Testis (tissue), 2 donors: ENCODE measurements at regions not wholly inside any gene's neighbourhood (a gene's known extent, or its start where the extent isn't known, plus 50 kb on each side); places are given as distances from the start of the nearest gene placed in this dataset.

Experiments used
- DNase-seq: peaks from one replicate; pipeline ENCODE4 v3.0.0-alpha.2; 2019
- H3K27ac ChIP-seq, 2 donors: fragments of 200-600 bp; sonication (generic); one replicate each; pipeline ENCODE4 v1.5.1; 2019
- H3K27me3 ChIP-seq: fragments of 200-600 bp; sonication (generic); one replicate; pipeline ENCODE4 v1.5.1; 2019
- H3K36me3 ChIP-seq: fragments of 200-600 bp; sonication (generic); one replicate; pipeline ENCODE4 v1.5.1; 2017; ENCODE audit warnings: low read depth; ENCODE audit errors: missing control alignments
- H3K4me1 ChIP-seq: fragments of 200-600 bp; sonication (generic); one replicate; pipeline ENCODE4 v1.5.1; 2019
- H3K4me3 ChIP-seq, 2 donors: fragments of 200-600 bp; sonication (generic); one replicate each; pipeline ENCODE4 v1.5.1; 2017 to 2019
- H3K9me3 ChIP-seq: fragments of 200-600 bp; sonication (generic); one replicate; pipeline ENCODE4 v1.5.1; 2017
- CTCF ChIP-seq, 3 experiments: fragments of 450-650 bp in 2 of 3; fragments of 200-600 bp in 1 of 3; sonication (generic) in 1 of 3; IDR thresholded peaks; one replicate each; pipeline ENCODE4 v1.5.1; 2016 to 2019; ENCODE audit warnings: antibody characterized with exemption in 3 of 3, mild to moderate bottlenecking in 2 of 3, moderate library complexity in 1 of 3
- POLR2A ChIP-seq: fragments of 450-650 bp; IDR thresholded peaks from one replicate; pipeline ENCODE4 v1.6.1; 2017; ENCODE audit warnings: antibody characterized with exemption, mild to moderate bottlenecking, moderate library complexity
- WGBS, 2 donors: methylation state at CpG; one replicate each; pipeline ENCODE4 v1.1.5; 2018; 5-methylcytosine and 5-hydroxymethylcytosine counted together
- intact Hi-C: fragments of 100-400 bp; cut with DNase I; formaldehyde crosslinking; loops from one replicate; pipeline ENCODE4 v1.15.1; 2023; ENCODE audit warnings: low total_unique reads

- no peaks in the 10 kb centered on the region for H3K27me3 ChIP-seq
- no peak overlapping the region for H3K27ac ChIP-seq
- no peak for DNase-seq
- intact Hi-C loops, result no loop called here
- no peaks in the 10 kb centered on the region for H3K36me3 ChIP-seq
- no peaks in the 10 kb centered on the region for H3K9me3 ChIP-seq
- no peak overlapping the region for H3K4me3 ChIP-seq
- no peaks in the 10 kb centered on the region for H3K4me1 ChIP-seq
- TF ChIP-seq POLR2A (no peak), CTCF (IDR thresholded peaks at IDR 0.05) (no peak)
These were observed 294.8 kb downstream of the ZEB2 start for GRCh38 chr2:144225076-144225475.

- H3K27me3 ChIP-seq, result no peaks in the 10 kb centered on the region
- intact Hi-C loops, result no loop called here
- no peak overlapping the region for H3K27ac ChIP-seq
- no peak for DNase-seq
- H3K4me1 ChIP-seq, result no peaks in the 10 kb centered on the region
- WGBS, 2 donors, result 88 to 92% methylated on average over 3 of the region's 3 CpGs
- H3K9me3 ChIP-seq, result no peaks in the 10 kb centered on the region
- no peaks in the 10 kb centered on the region for H3K36me3 ChIP-seq
- H3K4me3 ChIP-seq, result no peak overlapping the region
- TF ChIP-seq POLR2A, result no peak
- TF ChIP-seq CTCF (IDR thresholded peaks at IDR 0.05), result no peak
These were observed 295.4 kb downstream of the ZEB2 start for GRCh38 chr2:144224472-144224871.

GRCh38 chr2:144219979-144220378, 299.9 kb downstream of the ZEB2 start:
- Histone ChIP-seq H3K27ac (no peak overlapping the region), H3K9me3 (no peaks in the 10 kb centered on the region), H3K27me3 (no peaks in the 10 kb centered on the region), H3K4me3 (no peak overlapping the region), H3K4me1 (no peaks in the 10 kb centered on the region), H3K36me3 (no peaks in the 10 kb centered on the region)
- TF ChIP-seq POLR2A (no peak), CTCF (IDR thresholded peaks at IDR 0.05) (no peak)
- WGBS, 2 donors, result 89 to 98% methylated on average over 1 of the region's 1 CpG
- intact Hi-C loops, result no loop called here
- no peak for DNase-seq

- intact Hi-C loops, result no loop called here
These were observed 301.9 kb downstream of the ZEB2 start for GRCh38 chr2:144217853-144218633.

More at GRCh38 chr2:144217853-144218633, 301.9 kb downstream of the ZEB2 start:
- Histone ChIP-seq H3K27ac (no peak overlapping the region), H3K9me3 (no peaks in the 10 kb centered on the region), H3K4me1 (no peaks in the 10 kb centered on the region), H3K4me3 (no peak overlapping the region), H3K27me3 (no peaks in the 10 kb centered on the region), H3K36me3 (no peaks in the 10 kb centered on the region)
- 84 to 91% methylated on average over 5 of the region's 5 CpGs for WGBS, 2 donors
- no peak for DNase-seq
- TF ChIP-seq CTCF (IDR thresholded peaks at IDR 0.05) (no peak), POLR2A (no peak)
